CD14-positive monocyte (primary cell): ENCODE measurements at regions not wholly inside any gene's neighbourhood (a gene's known extent, or its start where the extent isn't known, plus 50 kb on each side); places are given as distances from the start of the nearest gene placed in this dataset.

Source experiments
- DNase-seq, 3 donors: peaks; one replicate each; pipeline ENCODE4 v3.0.0-alpha.2; 2011 to 2022
- H2AFZ ChIP-seq: 2 replicates; pipeline ENCODE4 v1.6.0; 2012; ENCODE audit warnings: mild to moderate bottlenecking, low read depth, low read length, inconsistent platforms; ENCODE audit not compliant: insufficient read depth, poor library complexity, severe bottlenecking
- H3K27ac ChIP-seq, 2 donors: 1 replicate in 1 of 2; 2 replicates in 1 of 2; pipeline ENCODE4 v1.5.1; 2012 to 2013; ENCODE audit warnings: low read length in 2 of 2, control low read depth in 1 of 2, inconsistent platforms in 1 of 2, low read depth in 1 of 2, mild to moderate bottlenecking in 1 of 2
- H3K27me3 ChIP-seq, 2 donors: one replicate each; pipeline versions ENCODE4 v1.6.0 to v1.6.1; 2011 to 2013; ENCODE audit warnings: low read length in 2 of 2; ENCODE audit not compliant: control insufficient read depth in 2 of 2, insufficient read depth in 2 of 2
- H3K36me3 ChIP-seq, 2 donors: replicated peaks in 1 of 2; 1 replicate in 1 of 2; 2 replicates in 1 of 2; pipeline versions ENCODE4 v1.5.1 to v1.6.1; 2012 to 2013; ENCODE audit warnings: low read length in 2 of 2, control low read depth in 1 of 2, inconsistent platforms in 1 of 2, mild to moderate bottlenecking in 1 of 2; ENCODE audit not compliant: insufficient read depth in 2 of 2, control insufficient read depth in 1 of 2
- H3K4me1 ChIP-seq, 2 donors: 1 replicate in 1 of 2; 2 replicates in 1 of 2; pipeline versions ENCODE4 v1.5.1 to v1.6.1; 2012 to 2013; ENCODE audit warnings: low read length in 2 of 2, control low read depth in 1 of 2, inconsistent platforms in 1 of 2, mild to moderate bottlenecking in 1 of 2, moderate library complexity in 1 of 2; ENCODE audit not compliant: insufficient read depth in 2 of 2, control insufficient read depth in 1 of 2
- H3K4me2 ChIP-seq: replicated peaks from 2 replicates; pipeline ENCODE3; 2012; ENCODE audit warnings: low read length, moderate library complexity, mild to moderate bottlenecking; ENCODE audit not compliant: poor library complexity, severe bottlenecking; ENCODE audit errors: extremely low read depth
- H3K4me3 ChIP-seq, 3 experiments: fragments of 200-600 bp in 1 of 3; sonication (generic) in 1 of 3; replicated peaks in 1 of 3; 1 replicate in 2 of 3; 2 replicates in 1 of 3; pipeline ENCODE4 v1.5.1; 2011 to 2013; ENCODE audit warnings: low read length in 3 of 3, mild to moderate bottlenecking in 3 of 3, control low read depth in 2 of 3, low read depth in 2 of 3, inconsistent platforms in 1 of 3, moderate library complexity in 1 of 3
- H3K79me2 ChIP-seq: 2 replicates; pipeline ENCODE4 v1.6.0; 2012; ENCODE audit warnings: mild to moderate bottlenecking, control low read depth, inconsistent platforms, low read length, moderate library complexity; ENCODE audit not compliant: insufficient read depth
- H3K9ac ChIP-seq: 2 replicates; pipeline ENCODE4 v1.6.0; 2017; ENCODE audit warnings: low read length, mild to moderate bottlenecking; ENCODE audit not compliant: insufficient read depth, poor library complexity, severe bottlenecking
- H3K9me3 ChIP-seq, 2 donors: replicated peaks in 1 of 2; 1 replicate in 1 of 2; 2 replicates in 1 of 2; pipeline versions ENCODE4 v1.5.1 to v1.6.1; 2012 to 2013; ENCODE audit warnings: low read length in 2 of 2, control low read depth in 1 of 2; ENCODE audit not compliant: control insufficient read depth in 1 of 2, insufficient read depth in 1 of 2
- H4K20me1 ChIP-seq: 2 replicates; pipeline ENCODE4 v1.6.0; 2012; ENCODE audit warnings: mild to moderate bottlenecking, low read length, control low read depth, moderate library complexity; ENCODE audit not compliant: insufficient read depth
- H3K27ac Mint-ChIP-seq, 7 donors: one replicate each; pipeline ENCODE4 v1.8.0; 2020; ENCODE audit warnings: mild to moderate bottlenecking in 7 of 7, mixed read lengths in 7 of 7, moderate library complexity in 6 of 7, inconsistent platforms in 2 of 7
- H3K27me3 Mint-ChIP-seq, 3 donors: one replicate each; pipeline ENCODE4 v1.8.0; 2021 to 2022; ENCODE audit warnings: low read depth in 3 of 3, mild to moderate bottlenecking in 3 of 3, mixed read lengths in 3 of 3, moderate library complexity in 3 of 3, inconsistent platforms in 1 of 3
- H3K36me3 Mint-ChIP-seq, 2 donors: one replicate each; pipeline ENCODE4 v1.8.0; 2020; ENCODE audit warnings: mixed read lengths in 2 of 2, inconsistent platforms in 1 of 2, mild to moderate bottlenecking in 1 of 2
- H3K4me1 Mint-ChIP-seq: one replicate; pipeline ENCODE4 v1.8.0; 2020; ENCODE audit warnings: mild to moderate bottlenecking, mixed read lengths
- H3K4me3 Mint-ChIP-seq, 2 donors: one replicate each; pipeline ENCODE4 v1.8.0; 2020; ENCODE audit warnings: mild to moderate bottlenecking in 2 of 2, mixed read lengths in 2 of 2, moderate library complexity in 1 of 2
- H3K9me3 Mint-ChIP-seq, 7 donors: one replicate each; pipeline ENCODE4 v1.8.0; 2020 to 2022; ENCODE audit warnings: mixed read lengths in 7 of 7, mild to moderate bottlenecking in 6 of 7, moderate library complexity in 6 of 7, inconsistent platforms in 2 of 7
- CTCF ChIP-seq: fragments of 200-600 bp; IDR thresholded peaks from one replicate; pipeline ENCODE4 v1.8.0; 2022; ENCODE audit warnings: antibody characterized with exemption, mild to moderate bottlenecking
- WGBS: methylation state at CpG from one replicate; pipeline ENCODE4 v1.1.5; 2013; ENCODE audit warnings: missing lambda C conversion rate; ENCODE audit not compliant: insufficient coverage; 5-methylcytosine and 5-hydroxymethylcytosine counted together
- intact Hi-C, 2 donors: fragments of 100-400 bp; cut with micrococcal nuclease; formaldehyde crosslinking; loops; one replicate each; pipeline versions ENCODE4 v1.15.0 to v1.15.1; 2023

- no peak overlapping the region for H2AFZ ChIP-seq
- WGBS = 57% methylated on average over 1 of the region's 2 CpGs
These were observed 225.8 kb upstream of the CPHXL start for GRCh38 chr16:75952124-75952523.

GRCh38 chr16:75957870-75958269 lies 231.6 kb upstream of the CPHXL start:
- H3K9ac ChIP-seq = no peak overlapping the region
- no peak overlapping the region for H2AFZ ChIP-seq
- Mint-ChIP-seq H3K4me1 (no peaks in the 10 kb centered on the region), H3K27me3 (peaks cover 0 to 3% (median 0%) of the 10 kb centered on the region in 3 donors), H3K27ac (no peak overlapping the region), H3K36me3 (no peaks in the 10 kb centered on the region), H3K4me3 (no peak overlapping the region), H3K9me3 (peaks cover 2 to 10% (median 5%) of the 10 kb centered on the region in 7 donors)
- no peak for TF ChIP-seq CTCF
- no peak overlapping the region for H3K27ac ChIP-seq
- no peak for DNase-seq
- peaks cover 0 to 5% of the 10 kb centered on the region in 2 donors for H3K9me3 ChIP-seq
- H3K4me1 ChIP-seq = no peaks in the 10 kb centered on the region
- H3K27me3 ChIP-seq = no peaks in the 10 kb centered on the region
- H3K36me3 ChIP-seq = no peaks in the 10 kb centered on the region
- no peaks in the 10 kb centered on the region for H4K20me1 ChIP-seq
- no peak overlapping the region for H3K4me2 ChIP-seq
- H3K4me3 ChIP-seq = no peak overlapping the region
- no peaks in the 10 kb centered on the region for H3K79me2 ChIP-seq
- intact Hi-C loops = no loop called here
- 53% methylated on average over 2 of the region's 6 CpGs for WGBS

More at GRCh38 chr16:75952124-75952523, 225.8 kb upstream of the CPHXL start:
- peaks cover 0 to 8% (median 4%) of the 10 kb centered on the region in 7 donors for H3K9me3 Mint-ChIP-seq
- H3K36me3 ChIP-seq = no peaks in the 10 kb centered on the region
- H3K4me1 Mint-ChIP-seq = no peaks in the 10 kb centered on the region
- H3K4me1 ChIP-seq = no peaks in the 10 kb centered on the region
- no peaks in the 10 kb centered on the region for H4K20me1 ChIP-seq
- intact Hi-C loops = no loop called here
- no peak overlapping the region for H3K4me3 Mint-ChIP-seq
- peaks cover 0 to 5% of the 10 kb centered on the region in 2 donors for H3K9me3 ChIP-seq
- no peak overlapping the region for H3K27ac Mint-ChIP-seq
- TF ChIP-seq CTCF = no peak
- H3K27ac ChIP-seq = no peak overlapping the region
- H3K4me2 ChIP-seq = no peak overlapping the region
- no peak overlapping the region for H3K4me3 ChIP-seq
- H3K27me3 ChIP-seq = no peaks in the 10 kb centered on the region
- no peaks in the 10 kb centered on the region for H3K79me2 ChIP-seq
- H3K9ac ChIP-seq = no peak overlapping the region
- no peak for DNase-seq
- no peaks in the 10 kb centered on the region for H3K27me3 Mint-ChIP-seq
- H3K36me3 Mint-ChIP-seq = no peaks in the 10 kb centered on the region
